GM18858 (cell line): ENCODE measurements at regions not wholly inside any gene's neighbourhood (a gene's known extent, or its start where the extent isn't known, plus 50 kb on each side); places are given as distances from the start of the nearest gene placed in this dataset.
"Not testable (repeated sequence)": the region's sequence is repeated elsewhere in the genome, so short reads cannot be mapped to it uniquely, and the experiment has no call there.

ENCODE experiments used
- ATAC-seq: cut with Tn5 transposase; IDR thresholded peaks from one replicate; pipeline ENCODE4 v1.9.1; 2021; ENCODE audit not compliant: unreplicated experiment

DNA sequence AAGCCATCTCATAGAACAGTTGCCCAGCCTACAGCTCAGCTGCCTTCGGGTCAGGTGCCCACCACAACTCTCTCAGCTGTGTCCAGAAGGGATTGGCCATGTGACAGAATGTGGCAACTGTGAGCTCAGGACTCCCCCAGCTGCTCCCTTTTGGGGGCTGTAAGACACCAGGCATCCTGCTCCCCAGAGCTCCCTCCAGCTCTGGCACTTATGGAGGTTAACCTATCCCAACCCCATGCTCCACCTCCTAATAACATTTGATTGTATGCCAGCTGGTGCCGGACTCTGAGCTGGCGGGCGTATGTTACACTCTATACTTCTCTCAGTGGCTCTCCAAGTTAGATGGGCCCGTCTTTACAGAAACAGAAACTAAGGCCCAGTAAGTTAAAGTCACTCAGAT, 222.8 kb downstream of the FAM43A start:
- ATAC-seq: no peak

DNA sequence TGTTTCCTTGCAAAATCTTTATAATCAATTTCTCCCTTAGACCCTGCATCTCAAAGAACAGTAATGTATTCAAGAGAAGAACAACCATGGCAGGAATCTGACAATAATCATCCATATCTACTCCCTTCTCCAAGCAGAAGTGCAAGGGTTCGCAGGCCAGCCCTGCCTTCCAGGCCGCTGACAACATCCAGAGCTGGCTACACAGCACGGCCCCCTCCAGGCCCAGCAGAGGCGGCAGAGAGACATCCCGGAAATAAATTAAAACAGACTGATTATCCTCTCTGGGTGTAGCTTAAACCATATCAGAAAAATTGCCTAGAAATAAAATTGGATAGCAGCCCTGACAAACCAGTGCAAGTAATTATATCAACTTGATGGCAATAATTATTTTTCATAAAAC, 223.3 kb downstream of the FAM43A start:
- ATAC-seq: no peak

DNA sequence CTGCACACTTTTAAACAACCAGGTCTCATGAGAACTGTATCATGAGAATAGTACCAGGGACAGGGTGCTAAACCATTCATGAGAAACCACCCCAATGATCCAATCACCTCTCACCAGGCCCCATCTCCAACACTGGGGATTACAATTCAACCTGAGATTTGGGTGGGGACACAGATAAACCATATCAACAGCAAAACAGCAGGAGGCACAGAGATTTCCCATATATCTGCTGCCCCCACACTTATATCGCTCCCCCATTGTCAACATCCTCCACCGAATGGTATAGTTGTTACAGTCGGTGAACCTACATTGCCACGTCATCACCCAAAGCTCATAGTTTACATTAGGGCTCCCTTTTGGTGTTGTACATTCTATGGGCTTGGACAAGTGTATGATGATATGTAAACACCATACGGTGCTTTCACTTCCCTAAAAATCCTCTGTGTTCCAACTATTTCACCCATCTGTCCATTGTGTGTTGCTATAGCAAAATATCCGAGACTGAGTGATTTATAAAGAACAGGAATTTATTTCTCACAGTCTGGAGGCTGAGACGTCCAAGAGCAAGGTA, 224.8 kb downstream of the FAM43A start:
- ATAC-seq: no peak

DNA sequence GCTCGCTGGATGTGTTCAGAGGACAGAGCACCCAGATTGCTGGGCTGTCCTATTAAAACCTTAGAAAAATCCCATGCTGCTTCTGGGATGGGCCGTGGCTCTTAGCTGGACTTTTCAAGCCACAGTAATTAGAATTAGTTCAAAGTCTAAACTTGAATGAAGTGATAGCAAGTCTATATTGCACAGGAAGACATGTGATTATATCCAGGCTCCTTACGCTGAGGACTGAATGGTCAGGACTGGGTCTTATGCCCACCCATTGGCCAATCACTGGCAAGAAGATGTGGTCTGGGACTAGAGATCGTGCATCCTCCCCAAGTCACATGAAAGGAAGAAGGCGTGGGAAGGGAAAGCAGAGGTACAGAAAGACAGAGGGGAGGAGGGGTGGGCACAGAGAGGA, 227.6 kb downstream of the FAM43A start:
- no peak for ATAC-seq

DNA sequence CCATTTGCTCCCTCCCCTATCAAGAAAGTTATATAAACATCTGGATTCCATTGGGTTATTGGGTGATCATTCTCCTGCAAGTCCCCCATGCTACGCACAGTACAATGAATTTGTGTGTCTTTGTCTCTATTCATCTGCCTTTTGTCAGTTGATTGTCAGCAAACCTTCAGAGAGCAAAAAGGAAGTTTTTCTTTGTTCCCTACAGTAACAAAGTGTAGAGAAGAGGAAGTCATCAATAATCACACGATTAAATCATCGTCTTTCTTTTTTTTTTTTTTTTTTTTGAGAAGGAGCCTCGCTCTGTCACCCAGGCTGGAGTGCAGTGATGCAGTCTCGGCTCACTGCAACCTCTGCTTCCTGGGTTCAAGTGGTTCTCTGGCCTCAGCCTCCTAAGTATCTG, 239.2 kb downstream of the FAM43A start:
- not testable (repeated sequence) for ATAC-seq

DNA sequence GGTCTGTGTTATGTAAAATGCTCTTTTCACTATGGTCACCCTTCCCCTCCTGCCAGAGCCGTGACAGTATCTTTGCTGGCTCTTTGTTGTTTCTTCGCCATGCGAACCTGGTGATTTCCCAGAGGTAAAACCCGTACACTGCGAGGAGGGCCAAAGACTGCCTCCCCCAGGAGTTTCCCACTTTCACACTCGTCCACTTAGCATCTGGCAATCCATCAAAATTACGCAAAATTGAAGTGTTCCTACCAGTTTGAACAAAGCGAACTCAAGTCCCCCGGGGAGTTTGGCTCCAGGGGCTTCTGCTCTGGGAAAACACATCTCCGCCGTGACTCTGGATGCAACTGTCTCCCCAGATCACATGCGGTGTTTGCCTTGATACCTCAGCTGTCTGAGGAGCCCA, 239.9 kb downstream of the FAM43A start:
- no peak for ATAC-seq

DNA sequence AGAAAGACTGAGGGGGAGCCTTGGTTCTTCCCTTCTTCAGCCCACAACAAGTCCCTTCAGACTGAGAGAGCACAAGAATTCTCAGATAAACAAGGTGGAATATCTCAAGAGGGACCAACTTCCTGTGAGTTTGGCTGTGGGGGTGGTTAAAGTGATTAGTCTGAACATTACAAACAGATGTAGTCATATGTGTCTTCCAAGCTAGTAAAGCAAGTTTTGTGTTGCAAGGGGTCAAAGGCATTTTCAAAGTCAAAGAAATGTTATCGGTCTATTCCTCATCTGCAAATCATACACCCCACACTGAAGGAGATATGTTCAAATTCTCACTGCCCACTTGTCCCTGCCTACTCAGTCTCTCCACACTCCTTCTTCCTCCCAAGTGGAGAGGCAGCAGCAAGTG, 242.5 kb downstream of the FAM43A start:
- no peak for ATAC-seq

DNA sequence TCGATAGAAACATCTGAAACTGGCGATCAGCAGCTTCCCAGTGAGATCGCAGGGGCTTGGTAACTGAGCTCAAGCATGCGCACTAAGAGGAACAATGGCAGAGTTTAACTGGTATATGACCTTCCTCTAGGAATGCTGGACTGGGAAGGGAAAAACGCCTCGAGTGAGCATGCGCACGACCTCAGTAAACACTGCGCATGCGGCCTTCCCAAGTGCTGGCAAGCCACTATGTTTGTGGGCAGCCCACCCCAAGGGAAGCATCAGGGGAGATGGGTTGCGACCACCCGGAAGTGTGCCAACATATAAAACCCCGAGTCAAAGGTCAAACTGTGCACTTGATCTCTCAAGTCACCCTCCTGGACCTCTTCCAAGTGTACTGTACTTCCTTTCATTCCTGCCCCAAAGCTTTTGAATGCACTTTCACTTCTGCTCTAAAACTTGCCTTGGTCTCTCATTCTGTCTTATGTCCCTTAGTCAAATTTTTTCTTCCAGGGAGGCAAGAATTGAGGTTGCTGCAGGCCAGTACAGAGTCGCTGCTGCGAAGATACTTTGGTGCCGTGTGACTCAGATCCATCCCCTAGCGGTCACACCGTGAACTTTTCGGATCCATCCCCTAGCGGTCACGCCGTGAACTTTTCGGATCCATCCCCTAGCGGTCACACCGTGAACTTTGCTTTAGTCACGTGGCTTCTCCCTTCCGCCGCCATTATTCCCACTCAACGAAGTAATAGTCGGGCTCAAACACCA, 243.3 kb downstream of the FAM43A start:
- no peak for ATAC-seq

DNA sequence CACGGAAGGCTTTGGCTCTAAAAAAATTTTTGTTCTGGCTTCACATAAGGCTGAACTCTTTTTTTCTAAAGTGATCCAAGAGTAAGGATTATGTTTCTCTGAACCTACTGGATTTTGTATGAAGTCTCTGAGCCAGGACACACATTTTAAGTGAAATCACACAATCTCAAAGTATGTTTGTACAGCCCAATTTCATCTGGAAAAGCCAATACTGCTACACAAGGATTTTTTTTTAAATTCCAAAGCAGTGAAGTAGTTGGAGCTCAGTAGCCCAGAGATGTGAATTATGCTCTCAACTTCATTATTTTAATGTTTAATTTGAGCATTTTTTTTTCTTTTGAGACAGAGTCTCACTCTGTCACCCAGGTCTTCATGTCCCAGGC, 243.9 kb downstream of the FAM43A start:
- no peak for ATAC-seq

DNA sequence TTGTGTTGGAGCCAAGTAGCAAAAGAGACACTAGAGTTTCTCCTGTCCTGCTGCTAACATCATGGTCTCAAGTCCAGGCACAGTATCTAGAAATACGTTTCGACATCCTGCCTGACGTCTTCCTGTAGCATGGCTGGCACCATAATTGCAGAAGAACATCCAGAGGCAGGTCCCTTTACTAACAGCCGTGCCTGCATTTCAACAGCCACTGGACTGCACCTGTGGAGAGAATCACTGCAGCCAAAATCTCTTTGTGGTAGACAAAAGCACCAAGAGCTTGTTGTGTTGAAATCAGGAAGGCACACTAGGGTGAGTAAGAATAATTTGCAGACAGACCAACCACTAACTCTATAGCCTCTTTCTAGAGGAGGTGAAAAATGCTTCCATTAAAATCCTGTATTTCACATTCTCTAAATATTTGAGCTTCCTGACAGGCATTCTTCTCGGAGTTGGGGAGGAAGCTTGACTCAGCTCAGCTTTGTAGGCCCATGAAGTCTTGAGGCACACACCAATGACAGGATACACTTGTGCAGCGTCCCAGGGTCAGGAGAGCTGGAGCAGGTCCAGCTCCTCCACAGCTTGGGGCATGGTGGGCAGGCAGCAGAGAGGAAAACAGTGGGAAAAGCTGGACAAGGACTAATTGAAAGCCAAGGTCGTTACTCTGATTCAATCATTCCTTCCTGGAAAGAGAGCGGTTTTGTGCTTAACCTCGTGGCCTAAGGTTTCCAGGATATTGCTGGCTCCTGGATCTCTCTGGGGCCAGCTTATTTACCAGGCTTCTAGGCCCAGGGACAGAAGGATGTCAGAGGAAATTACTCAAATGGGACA, 244.9 kb downstream of the FAM43A start:
- ATAC-seq: no peak

DNA sequence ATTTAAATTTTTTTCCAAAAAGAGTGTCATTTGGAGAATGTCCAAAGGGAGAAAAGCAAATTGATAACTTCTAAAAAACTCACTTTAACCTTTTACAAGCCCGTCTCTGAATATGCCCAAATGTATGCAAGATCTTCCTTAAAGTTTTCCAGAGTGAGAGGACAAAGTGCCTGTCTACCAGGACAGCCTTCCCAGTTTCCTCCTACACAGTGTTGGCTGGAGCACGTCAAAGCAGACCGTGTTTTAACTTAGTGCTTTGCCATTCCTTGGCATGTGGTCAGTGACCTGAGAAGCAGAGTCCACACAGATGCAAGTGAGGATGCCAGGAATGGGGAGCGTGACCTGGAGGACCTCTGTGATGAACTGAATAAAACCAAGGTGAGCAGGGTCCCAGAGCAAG, 245.7 kb downstream of the FAM43A start:
- ATAC-seq: no peak

DNA sequence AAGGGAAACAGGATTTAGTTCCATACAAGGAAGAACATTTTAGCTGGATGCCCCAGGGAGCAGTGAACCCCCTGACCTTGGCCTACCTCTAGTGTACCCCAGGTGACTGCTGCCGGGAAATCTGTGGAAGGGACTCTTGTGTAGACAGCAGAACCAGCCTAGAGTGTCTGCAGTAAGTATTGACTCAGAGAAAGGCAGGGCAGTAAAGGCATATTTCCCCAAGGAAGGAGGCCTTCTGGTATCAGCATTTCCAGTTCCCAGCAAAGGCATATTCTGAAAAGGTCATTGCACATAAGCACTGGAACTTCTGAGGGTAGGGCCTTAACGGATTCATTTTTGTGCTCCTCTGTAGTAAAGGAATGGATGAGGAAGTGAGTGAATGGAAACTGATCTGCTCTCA, 246.2 kb downstream of the FAM43A start:
- ATAC-seq: no peak

DNA sequence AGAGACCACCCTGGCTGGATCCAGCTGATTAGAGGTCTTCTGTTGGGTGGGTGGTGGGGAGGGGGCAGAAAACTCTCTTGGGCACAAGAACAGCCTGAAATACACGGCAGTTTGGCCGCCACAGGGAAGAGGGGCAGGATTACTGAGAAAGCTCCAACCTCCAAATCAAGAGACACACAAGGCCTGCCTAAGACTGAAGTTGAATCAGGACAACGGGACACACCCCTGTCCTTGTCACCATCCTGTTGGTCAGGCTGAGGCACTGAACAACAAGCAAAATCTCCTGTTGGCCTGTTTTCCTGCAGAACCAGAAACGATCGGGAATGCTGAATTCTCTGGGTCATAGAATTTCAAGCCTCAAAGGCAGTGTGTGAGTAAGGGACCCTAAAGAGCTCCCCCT, 247.8 kb downstream of the FAM43A start:
- ATAC-seq: no peak

DNA sequence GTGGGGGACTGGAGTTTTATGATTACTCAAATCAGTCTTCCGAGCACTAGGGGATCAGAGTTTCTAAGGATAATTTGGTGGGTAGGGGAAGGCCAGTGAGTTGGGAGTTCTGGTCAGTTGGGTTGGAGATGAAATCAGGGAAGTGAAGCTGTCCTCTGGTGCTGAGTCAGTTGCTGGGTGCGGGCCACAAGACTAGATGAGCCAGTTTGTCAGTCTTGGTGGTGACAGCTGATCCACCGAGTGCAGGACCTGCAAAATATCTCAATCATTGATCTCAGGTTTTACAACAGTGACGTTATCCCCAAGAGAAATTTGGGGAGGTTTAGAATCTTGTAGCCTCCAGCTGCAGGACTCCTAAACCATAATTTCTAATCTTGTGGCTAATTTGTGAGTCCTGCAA, 249.4 kb downstream of the FAM43A start:
- ATAC-seq: no peak

DNA sequence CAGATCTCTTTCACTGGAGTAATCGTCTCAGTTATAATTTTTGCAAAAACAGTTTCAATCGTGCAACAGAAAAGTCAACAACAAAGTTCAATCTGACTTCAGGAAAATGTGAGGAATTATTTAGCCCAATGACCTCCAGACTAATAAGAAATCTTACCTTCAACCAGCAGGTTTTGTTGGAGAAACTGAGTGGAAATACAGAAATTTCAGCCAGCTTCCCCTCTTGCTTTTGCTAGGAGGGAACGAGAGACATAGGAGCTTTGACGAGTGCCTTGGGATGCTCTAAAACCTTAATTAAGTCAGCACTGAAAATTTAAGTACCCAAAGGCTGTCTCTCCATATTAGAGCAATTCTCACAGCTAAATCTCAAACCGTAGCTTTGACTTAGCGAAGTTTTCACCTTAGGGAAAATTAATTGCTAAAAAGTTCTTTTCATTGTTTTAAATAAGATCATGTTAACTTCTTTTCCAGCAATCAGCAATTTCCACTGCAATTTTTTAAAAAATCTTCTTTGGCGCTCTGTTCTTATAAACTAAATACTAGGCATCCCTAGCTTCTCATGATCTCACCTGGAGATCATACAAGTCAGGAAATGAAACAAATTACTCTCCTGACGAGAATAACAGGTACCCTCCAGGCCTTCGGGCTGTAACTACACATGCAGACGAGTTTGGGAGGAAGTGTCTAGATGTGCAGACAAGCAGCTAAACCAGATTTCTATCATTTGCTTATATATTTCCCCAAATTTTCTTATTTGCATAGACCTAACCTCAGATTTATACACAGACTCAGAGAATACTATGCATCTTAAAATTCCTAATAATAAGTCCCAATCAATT, 250.2 kb downstream of the FAM43A start:
- ATAC-seq: no peak

DNA sequence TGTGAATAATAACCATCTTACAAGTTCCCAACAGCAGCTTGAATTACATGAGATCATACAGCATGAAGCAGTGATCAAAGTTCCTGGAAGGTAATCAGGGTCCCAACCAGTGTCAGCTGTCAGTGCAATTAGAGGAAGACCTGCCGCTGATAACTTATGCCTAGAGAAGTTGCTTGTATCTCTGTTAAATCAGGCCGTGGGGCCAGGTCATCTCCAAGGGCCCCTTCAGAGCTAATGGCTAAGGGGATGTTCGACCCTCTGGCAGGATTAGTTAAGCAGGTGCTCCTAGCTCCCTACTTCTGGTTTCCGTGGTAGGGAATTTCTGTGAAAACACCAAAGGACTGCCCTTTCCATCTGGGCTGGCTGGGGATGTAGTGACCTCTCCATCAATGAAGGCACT, 251.0 kb downstream of the FAM43A start:
- ATAC-seq: no peak

DNA sequence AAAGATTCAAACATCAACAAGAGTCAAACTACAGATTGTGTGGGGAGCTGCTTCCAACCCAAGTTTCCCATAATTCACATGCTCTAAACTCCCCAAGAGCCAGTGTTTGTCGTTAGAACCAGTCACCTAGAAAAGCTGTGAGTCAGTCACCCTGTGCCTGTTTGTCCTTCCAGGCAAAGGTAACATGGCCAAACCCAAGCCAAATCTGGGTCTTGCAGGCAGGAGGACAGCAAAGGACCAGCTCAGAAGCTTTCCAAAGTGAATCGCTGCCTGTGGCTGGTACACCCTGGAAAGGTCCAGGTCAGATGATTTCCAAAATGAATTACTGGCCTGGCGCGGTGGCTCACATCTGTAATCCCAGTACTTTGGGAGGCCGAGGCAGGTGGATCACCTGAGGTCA, 251.5 kb downstream of the FAM43A start:
- ATAC-seq: no peak

DNA sequence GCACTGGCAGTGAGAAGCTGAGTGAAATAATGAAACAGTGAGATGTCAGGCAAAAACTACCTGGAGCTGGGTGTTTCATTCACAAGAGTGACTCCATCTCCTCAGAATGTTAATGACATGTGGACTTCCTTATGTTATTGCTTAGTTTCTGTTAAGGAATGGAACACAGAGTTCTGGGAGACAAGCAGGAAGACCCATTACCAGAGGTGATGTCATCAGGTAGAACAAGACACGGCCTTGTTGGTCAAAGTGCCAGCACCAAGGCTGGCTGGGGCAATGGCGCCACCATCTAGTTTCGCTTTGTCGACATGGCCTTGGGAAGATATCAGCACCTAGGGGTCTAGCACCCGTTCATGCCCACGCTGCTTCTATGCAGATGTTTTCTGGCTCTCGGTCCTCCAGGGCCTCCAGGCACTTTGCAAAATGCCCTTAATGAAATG, 252.2 kb downstream of the FAM43A start:
- ATAC-seq: no peak

DNA sequence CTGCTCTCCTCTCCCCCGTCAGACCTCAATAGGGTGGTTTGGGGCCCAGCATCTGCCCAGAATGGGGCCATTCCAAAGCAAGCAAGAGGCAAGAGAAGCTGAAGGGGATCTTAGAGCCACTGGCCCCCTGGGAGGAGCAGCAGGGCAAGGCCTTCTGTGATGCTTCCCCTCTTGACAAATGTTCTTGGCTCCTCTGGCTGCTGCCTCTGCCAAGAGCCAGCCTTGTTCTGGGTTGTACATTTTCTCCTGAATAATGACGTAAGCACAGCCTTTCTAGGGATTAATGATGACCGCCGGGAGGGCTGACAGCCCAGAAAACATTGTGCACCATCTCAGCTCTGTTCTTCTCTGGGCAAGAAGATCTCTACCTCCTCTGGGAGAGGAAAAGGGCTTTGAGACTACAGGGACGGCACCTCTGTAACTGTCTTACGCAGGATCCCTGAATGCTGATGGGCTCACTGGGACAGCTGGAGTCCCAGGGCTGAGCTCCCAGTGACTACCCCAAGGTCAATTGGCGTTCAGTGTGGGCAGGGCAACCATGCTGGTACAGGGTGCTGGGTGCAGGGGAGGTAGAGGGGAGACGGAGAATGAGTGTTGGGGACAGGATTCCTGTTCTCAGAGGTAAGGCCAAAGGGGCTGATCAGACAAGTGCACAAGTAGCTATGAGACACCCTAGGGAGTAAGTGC, 253.3 kb downstream of the FAM43A start:
- no peak for ATAC-seq

DNA sequence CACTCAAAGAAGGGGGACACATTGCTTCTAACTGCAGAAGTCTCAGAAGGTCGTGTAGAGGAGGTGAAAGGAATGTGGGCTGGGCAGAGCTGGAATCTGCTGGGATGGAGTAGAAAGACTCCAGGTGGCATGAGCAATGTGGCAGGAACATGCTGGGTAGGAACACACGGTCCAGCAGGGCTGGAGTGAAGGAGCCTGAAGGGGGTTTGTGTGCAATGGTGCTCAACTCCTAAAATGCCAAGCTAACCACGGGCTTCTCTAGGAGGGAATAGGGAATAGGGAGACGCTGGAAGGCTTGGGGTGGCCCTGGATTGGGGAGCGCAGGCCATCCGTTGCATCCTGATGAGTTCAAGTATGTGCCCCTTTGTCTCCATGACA, 253.8 kb downstream of the FAM43A start:
- ATAC-seq: no peak
